HG02938 (cell line): ENCODE measurements at regions not wholly inside any gene's neighbourhood (a gene's known extent, or its start where the extent isn't known, plus 50 kb on each side); places are given as distances from the start of the nearest gene placed in this dataset.
A peak's percentile ranks its signal among the peaks of the same experiment; 100 is the strongest.
"Not testable (repeated sequence)": the region's sequence is repeated elsewhere in the genome, so short reads cannot be mapped to it uniquely, and the experiment has no call there.

Source experiments
- ATAC-seq: cut with Tn5 transposase; IDR thresholded peaks from one replicate; pipeline ENCODE4 v1.9.1; 2021; ENCODE audit warnings: mild to moderate bottlenecking, moderate library complexity; ENCODE audit not compliant: unreplicated experiment

- no peak for ATAC-seq
Observed at GRCh38 chr12:47412601-47413236, 293.1 kb downstream of the RPAP3 start.

DNA sequence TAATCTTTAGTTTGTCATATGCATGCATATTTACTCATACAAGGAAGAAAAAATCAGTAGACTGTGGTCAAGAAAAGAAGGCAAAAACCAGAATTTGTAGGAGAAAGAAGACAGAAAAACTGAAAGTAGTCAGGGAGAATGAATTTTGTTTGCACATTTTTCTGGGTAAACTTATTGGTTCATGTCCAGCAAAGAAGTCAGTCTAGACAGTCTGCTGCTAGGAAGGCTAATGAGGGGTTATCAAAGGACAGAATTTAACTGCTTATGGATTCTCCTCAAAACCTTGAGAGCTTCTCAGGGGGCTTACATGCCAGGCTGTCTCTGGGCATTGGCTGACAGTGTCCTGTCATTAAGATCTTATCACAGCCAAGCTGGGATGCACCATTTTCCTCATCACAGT, 293.9 kb downstream of the RPAP3 start:
- no peak for ATAC-seq

DNA sequence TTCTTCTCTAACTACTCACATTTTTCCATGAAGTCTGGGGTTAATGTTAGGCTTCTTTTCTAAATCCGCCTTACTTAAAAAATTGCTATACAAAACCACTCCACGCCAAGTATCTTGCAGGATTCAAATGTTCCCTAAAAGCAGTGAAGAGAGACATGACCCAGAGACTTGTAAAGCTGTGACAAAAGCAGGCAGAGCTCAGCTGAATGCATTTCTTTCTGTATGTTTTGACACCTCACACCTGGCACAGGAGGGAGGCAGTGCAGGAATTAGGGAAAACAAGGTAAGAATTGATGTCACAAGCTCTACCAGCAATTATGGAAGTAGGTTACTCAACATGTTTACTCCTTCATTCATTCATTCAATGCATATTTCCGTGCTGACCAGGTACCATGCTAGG, 295.0 kb downstream of the RPAP3 start:
- no peak for ATAC-seq

GRCh38 chr12:47410383-47410782, 295.4 kb downstream of the RPAP3 start:
- ATAC-seq: no peak

DNA sequence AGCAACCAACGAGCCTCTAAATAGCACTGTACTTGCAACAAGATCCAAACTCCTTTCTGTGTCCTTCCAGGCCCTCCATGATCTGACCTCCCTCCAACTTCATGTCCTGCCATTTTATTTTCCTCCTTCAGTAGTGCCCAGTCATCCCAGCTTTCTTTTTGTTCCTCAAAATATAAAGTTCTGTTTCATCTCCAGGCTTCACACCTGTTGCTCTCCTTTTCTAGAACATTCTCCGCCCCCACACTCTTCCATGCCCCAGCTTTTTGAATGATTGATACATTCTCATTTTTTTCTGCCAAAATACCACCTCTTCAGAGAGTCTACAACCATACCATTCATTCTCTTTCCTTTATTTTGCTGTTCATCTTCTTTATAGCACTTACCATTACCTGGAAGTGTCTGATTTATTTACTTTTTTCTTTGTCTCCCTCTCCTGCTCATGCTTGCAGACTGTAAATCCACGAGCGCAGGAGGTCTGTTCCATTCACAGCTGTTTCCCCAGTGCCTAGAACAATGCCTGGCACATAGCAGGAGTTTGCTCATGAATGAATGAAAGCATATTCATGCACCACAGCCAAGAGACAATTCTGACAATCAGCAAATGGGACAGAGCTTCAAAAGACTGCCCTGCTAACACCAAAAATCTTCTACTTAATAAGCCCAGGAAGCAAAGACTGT, 296.4 kb downstream of the RPAP3 start:
- no peak for ATAC-seq

- ATAC-seq: peak; percentile 85
Observed at GRCh38 chr12:47408171-47408871, 297.5 kb downstream of the RPAP3 start.

DNA sequence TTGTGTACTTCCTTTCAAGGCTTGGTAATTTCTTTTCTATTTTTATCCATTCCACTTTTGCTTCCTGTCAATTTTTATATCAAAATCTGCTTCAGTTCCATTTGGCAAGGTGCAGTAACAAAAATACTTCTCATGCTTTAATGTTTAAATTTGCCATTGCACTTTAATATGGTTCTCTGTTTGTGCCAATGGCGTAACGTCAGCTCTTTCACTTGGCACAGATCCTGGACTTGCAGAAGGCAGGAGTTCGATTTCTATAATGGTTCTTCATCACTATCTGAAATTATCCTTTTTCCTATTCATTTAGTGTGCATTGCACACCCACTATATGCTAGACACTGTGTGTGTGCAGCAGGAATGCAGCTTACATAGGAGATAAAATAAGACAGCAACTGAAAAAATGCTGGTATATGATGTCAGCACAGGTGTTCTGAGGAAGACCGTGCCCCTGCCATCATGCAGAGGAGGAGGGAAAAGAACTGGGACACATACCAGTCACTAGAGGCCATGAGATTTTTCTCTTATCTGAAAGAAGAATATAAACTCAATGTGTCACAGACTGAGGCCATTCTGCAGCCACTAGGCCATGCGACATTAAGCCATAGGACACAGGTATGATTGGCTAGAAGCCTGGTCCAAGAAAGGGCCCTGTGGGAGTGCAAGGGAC, 298.2 kb downstream of the RPAP3 start:
- peak; percentile 5 for ATAC-seq

DNA sequence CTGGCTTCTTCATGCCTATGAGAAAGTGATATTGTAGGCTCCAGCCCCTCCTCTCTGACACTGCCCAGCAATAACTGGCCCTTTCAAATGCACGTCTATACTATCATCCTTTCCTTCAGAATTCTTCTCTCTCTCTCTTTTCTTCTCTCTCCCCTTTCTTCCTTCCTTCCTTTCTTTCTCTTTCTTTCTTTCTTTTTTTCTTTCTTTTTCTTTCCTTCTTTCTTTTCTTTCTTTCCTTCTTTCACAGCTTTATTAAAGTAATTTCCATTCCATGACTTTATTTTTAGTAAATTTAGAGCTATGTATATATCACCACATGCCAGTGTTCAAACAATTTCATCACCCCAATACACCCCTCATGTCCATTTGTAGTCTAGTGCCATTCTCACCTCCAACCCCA, 302.1 kb downstream of the RPAP3 start:
- no peak for ATAC-seq

DNA sequence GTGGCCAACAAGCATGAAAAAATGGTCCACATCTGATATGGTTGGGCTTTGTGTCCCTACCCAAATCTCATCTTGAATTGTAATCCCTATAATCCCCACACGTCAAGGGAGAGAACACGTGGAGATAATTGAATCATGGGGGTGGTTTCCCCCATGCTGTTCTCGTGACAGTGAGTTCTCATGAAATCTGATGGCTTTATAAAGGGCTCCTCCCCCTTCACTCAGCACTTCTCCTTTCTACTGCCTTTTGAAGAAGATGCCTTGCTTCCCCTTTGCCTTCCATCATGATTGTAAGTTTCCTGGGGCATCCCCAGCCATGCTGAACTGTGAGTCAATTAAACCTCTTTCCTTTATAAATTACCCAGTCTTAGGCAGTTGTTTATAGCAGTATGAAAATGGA, 304.6 kb downstream of the RPAP3 start:
- ATAC-seq: not testable (repeated sequence)

DNA sequence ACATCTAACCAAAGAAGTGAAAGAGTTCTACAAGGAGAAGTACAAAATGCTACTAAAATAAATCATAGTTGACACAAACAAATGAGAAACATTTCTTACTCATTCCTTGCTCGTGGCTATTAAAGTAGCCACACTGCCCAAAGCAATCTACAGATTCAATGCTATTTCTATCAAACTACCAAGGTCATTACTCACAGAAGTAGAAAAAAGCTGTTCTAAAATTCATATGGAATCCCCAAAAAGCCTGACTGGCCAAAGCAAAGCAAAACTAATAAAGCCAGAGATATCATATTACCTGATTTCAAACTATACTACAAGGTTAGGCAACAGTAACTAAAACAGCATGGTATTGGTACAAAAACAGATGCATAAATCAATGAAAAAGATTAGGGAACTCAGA, 305.6 kb downstream of the RPAP3 start:
- ATAC-seq: no peak

GRCh38 chr12:47397664-47398281, 308.1 kb downstream of the RPAP3 start:
- peak; percentile 66 for ATAC-seq

DNA sequence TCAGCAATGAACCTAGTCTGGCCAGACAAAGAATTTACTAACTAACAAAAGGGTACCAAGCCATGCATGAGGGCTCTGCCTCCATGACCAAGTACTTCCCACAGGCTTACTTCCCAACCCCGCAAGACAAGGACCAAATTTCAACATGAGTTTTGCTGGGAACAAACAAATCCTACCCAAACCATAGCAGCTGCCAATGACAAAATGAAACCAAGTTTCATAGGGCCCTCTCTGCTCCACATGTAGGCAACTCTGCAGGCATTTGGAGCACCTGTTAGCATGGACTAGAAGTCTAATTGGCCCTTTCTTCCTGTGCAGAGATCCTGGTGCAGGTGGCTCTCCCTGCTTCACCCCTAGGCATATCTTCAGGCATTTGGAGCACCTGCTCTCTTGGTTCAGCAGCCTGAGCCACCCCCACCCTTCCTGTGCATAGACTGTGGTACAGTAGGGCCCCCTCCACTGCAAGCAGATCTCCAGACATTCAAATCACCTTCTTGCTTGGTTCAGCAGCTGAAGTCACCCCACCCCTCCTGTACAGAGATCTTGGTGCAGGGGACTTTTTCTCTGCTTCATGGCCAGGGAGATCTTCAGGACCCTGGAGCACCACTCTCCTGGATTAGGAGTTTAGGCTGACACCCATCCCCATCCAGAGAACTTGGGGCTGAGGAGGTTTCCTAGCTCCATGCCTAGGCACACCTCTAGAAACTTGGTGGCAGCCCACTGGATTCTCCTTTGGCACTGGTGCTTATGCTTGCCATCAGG, 308.7 kb downstream of the RPAP3 start:
- ATAC-seq: no peak

GRCh38 chr12:47394070-47394469, 311.8 kb downstream of the RPAP3 start:
- ATAC-seq: no peak

DNA sequence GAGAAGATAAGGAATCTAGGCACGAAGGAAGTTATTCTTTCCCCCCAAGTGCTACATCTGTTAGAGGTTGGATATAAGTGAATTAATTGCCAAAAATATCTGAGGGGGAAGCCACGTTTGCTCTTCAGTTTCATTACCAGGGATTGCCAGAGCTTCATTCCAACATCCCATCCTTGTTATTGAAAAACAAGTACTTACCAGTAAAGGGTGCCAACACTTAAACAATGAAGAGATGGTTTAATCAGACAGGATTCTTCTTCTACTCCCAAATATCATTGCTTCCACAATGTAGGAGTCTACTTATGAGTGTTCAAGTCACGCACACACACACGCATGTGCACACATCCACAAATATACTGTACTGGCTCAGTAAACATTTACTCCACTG, 312.4 kb downstream of the RPAP3 start:
- no peak for ATAC-seq

DNA sequence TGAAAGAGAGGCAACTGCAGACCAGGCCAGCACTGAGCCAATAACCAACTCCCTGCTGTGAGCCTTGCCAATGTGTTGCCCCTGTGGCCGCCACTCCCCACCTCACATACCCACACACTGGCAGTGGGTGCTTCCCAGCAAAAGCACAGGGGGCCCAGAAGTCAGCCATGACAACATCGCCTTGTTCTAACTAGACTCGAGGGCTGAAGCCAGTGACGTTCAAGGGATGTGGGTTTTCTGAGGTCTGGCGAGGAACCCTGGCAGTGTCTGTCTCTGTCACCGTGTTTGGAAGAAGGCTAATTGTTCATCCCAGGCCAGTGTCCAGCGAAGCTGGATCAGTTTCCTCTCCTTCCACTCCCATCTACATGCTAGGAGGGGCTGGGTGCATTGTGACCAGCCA, 311.8 kb upstream of the AMIGO2 start:
- ATAC-seq: no peak

DNA sequence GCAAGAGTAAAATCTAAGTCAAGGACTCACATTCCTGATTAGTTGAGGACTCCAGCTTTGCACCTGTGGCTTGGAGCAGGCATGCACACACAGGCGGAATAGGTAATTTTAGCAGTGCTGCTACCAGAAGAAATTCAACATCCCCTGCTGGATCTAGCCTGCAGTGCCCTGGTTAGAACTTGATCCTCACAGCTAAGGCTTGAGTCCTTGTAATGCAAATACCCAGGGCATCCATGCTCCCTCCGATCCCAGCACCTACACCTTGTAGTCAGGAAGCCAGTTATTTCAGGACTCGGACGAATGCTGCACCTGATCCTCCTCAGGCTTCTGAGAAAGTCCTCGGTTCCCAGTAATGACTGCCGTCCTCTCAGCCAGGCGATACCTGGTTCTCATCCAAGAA, 309.0 kb upstream of the AMIGO2 start:
- ATAC-seq: no peak

DNA sequence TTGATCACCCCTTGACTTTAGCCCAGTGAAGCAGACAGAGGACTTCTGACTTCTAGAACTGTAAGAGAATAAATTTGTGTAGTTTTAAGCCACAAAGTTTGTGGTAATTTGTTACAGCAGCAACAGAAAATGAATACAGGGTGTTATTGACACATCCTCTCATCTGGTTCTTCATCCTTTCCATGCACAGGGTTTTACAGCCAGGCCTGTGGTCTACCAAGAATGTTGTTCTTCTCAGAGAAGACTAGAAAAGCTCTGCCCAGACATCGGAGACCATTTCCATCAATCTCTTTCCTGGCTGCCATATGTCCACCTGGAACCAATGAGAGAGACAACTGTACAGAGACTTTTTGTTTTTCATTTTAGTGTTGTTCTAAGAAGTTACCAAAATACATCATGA, 308.2 kb upstream of the AMIGO2 start:
- ATAC-seq: no peak

DNA sequence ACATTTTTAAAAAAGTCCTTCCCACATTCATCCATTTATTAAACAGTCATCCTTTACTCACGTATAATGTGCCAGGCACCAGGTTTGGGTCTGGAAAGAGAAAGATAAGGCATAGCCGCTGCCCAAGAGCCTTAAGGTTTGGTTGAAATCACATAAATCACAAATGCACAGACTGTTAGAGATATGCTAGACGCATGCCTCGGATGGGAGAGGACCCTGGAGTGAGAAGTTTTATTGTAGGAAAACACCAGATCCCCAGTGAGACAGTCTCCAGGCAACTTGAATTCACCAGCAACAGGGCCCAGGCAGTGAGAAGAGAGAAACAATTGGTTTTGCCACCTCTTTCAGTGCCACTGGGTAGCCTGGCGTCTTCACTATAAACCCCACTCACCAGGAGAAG, 305.9 kb upstream of the AMIGO2 start:
- ATAC-seq: no peak

GRCh38 chr12:47383942-47384341, 304.2 kb upstream of the AMIGO2 start:
- no peak for ATAC-seq

- no peak for ATAC-seq
Observed at GRCh38 chr12:47382305-47382704, 302.5 kb upstream of the AMIGO2 start.

- no peak for ATAC-seq
Observed at GRCh38 chr12:47378907-47379306, 299.1 kb upstream of the AMIGO2 start.
